ENCODE measurements at regions not wholly inside any gene's neighbourhood (a gene's known extent, or its start where the extent isn't known, plus 50 kb on each side); places are given as distances from the start of the nearest gene placed in this dataset.

GRCh38 chr11:116294630-116295029 is 478.2 kb downstream of the BUD13 start:
- DNase-seq, result no peak

GRCh38 chr11:116287866-116288265 is 484.9 kb downstream of the BUD13 start:
- no peak for DNase-seq

- no peak for DNase-seq
These were observed 487.8 kb downstream of the BUD13 start for GRCh38 chr11:116285026-116285425.

- DNase-seq, result no peak
These were observed 489.5 kb downstream of the BUD13 start for GRCh38 chr11:116283300-116283699.

- no peak for DNase-seq
These were observed 490.3 kb downstream of the BUD13 start for GRCh38 chr11:116282481-116282880.

- DNase-seq, result no peak
These were observed 491.3 kb downstream of the BUD13 start for GRCh38 chr11:116281173-116282160.

GRCh38 chr11:116279511-116279910 is 493.3 kb downstream of the BUD13 start:
- no peak for DNase-seq

- no peak for DNase-seq
These were observed 494.7 kb downstream of the BUD13 start for GRCh38 chr11:116278076-116278475.

- peak; percentile 64 for DNase-seq
These were observed 496.4 kb downstream of the BUD13 start for GRCh38 chr11:116276051-116277044.

GRCh38 chr11:116275635-116276034 is 497.2 kb downstream of the BUD13 start:
- DNase-seq, result no peak

- no peak for DNase-seq
These were observed 498.3 kb downstream of the BUD13 start for GRCh38 chr11:116274521-116274920.

GRCh38 chr11:116272181-116272789 is 500.5 kb downstream of the BUD13 start:
- DNase-seq, result no peak

- DNase-seq, result no peak
These were observed 501.3 kb downstream of the BUD13 start for GRCh38 chr11:116271479-116271878.

GRCh38 chr11:116267146-116267545 is 505.6 kb downstream of the BUD13 start:
- DNase-seq, result no peak

GRCh38 chr11:116263770-116264169 is 509.0 kb downstream of the BUD13 start:
- no peak for DNase-seq

- DNase-seq, result no peak
These were observed 509.8 kb downstream of the BUD13 start for GRCh38 chr11:116263019-116263418.

- no peak for DNase-seq
These were observed 510.4 kb downstream of the BUD13 start for GRCh38 chr11:116262370-116262769.

- peak; percentile 59 for DNase-seq
These were observed 511.2 kb downstream of the BUD13 start for GRCh38 chr11:116261606-116262005.

- no peak for DNase-seq
These were observed 514.0 kb downstream of the BUD13 start for GRCh38 chr11:116258821-116259220.

GRCh38 chr11:116257883-116258282 is 514.9 kb downstream of the BUD13 start:
- DNase-seq, result no peak

- DNase-seq, result no peak
These were observed 515.7 kb downstream of the BUD13 start for GRCh38 chr11:116257092-116257491.

- no peak for DNase-seq
These were observed 516.6 kb downstream of the BUD13 start for GRCh38 chr11:116256215-116256614.
